H1 (cell line): ENCODE measurements at regions not wholly inside any gene's neighbourhood (a gene's known extent, or its start where the extent isn't known, plus 50 kb on each side); places are given as distances from the start of the nearest gene placed in this dataset.

Experiments
- ATF2 ChIP-seq: IDR thresholded peaks from 2 replicates; pipeline ENCODE4 v1.6.1; 2012; ENCODE audit warnings: low read length, inconsistent platforms
- CTCF ChIP-seq, 3 experiments: IDR thresholded peaks; 1 replicate in 2 of 3; 2 replicates in 1 of 3; pipeline versions ENCODE4 v1.5.1 to v1.6.1; 2011; ENCODE audit warnings: low read length in 3 of 3, mild to moderate bottlenecking in 3 of 3, inconsistent platforms in 2 of 3, low read depth in 1 of 3, moderate library complexity in 1 of 3; ENCODE audit not compliant: insufficient read depth in 1 of 3; ENCODE audit errors: control extremely low read depth in 1 of 3
- EZH2 ChIP-seq: fragments of 200-600 bp; sonication (generic); IDR thresholded peaks from 2 replicates; pipeline ENCODE4 v1.7.1; 2012; ENCODE audit warnings: low read depth, mild to moderate bottlenecking, moderate library complexity, low read length, inconsistent platforms; ENCODE audit not compliant: severe bottlenecking
- JUN ChIP-seq: IDR thresholded peaks from 2 replicates; pipeline ENCODE4 v1.6.1; 2011; ENCODE audit warnings: low read depth, mild to moderate bottlenecking, improper control_type of control experiment, low read length
- RAD21 ChIP-seq, 2 experiments: IDR thresholded peaks in 1 of 2; conservative IDR thresholded peaks in 1 of 2; 2 replicates each; pipeline ENCODE4 v1.6.1; 2011; ENCODE audit warnings: low read depth in 2 of 2, low read length in 2 of 2, improper control_type of control experiment in 1 of 2, inconsistent platforms in 1 of 2, mild to moderate bottlenecking in 1 of 2, moderate library complexity in 1 of 2
- ZNF274 ChIP-seq: IDR thresholded peaks from 2 replicates; pipeline ENCODE4 v1.7.0; 2012; ENCODE audit warnings: low read length, borderline replicate concordance; ENCODE audit errors: extremely low read depth

- TF ChIP-seq ZNF274 (no peak), ATF2 (no peak), RAD21 (IDR thresholded peaks at IDR 0.05 in 1 of 2, conservative IDR thresholded peaks at IDR 0.05 in 1 of 2; ENCODE audit: low read depth in 2 of 2, low read length in 2 of 2) (no peak), CTCF (IDR thresholded peaks at IDR 0.05; ENCODE audit: control extremely low read depth in 1 of 3, insufficient read depth in 1 of 3, low read depth in 1 of 3, low read length in 3 of 3) (no peak), JUN (no peak), EZH2 (no peak)
Measured at GRCh38 chr2:7586898-7587297, 669.7 kb downstream of the RNF144A start.
